Thyroid gland (tissue), 4 donors: ENCODE measurements at regions not wholly inside any gene's neighbourhood (a gene's known extent, or its start where the extent isn't known, plus 50 kb on each side); places are given as distances from the start of the nearest gene placed in this dataset.

ENCODE experiments used
- POLR2A ChIP-seq, 2 donors: fragments of 450-650 bp; IDR thresholded peaks; one replicate each; pipeline ENCODE4 v1.6.1; 2017; ENCODE audit warnings: antibody characterized with exemption in 2 of 2, mild to moderate bottlenecking in 2 of 2, moderate library complexity in 1 of 2
- TF ChIP-seq, protein P1 (sequence below), 6 experiments: fragments of 200-600 bp in 3 of 6; fragments of 450-650 bp in 3 of 6; sonication (generic) in 3 of 6; IDR thresholded peaks; one replicate each; pipeline ENCODE4 v1.5.1; 2016 to 2019; ENCODE audit warnings: antibody characterized with exemption in 6 of 6, mild to moderate bottlenecking in 2 of 6, inconsistent platforms in 1 of 6, moderate library complexity in 1 of 6

DNA sequence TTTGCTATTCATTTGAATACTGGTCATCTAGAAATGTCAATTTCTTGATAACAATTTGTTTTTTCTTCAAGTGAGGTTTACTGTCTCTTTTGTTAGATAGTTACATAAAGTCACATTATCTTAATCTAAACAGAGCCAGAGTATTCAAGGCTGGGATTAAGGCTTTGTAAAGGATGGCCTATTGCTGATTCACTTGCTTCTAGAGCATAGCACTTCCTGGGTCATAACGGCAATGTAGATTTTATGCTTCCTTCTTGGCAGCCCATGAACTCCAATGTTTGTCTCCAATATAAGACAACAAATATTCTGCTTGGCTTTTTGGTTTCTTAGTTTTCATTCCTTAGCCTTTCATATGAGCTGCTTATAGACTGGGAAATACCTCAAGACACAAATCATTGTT lies 2007.9 kb upstream of the CDH6 start:
- TF ChIP-seq, protein P1, sequence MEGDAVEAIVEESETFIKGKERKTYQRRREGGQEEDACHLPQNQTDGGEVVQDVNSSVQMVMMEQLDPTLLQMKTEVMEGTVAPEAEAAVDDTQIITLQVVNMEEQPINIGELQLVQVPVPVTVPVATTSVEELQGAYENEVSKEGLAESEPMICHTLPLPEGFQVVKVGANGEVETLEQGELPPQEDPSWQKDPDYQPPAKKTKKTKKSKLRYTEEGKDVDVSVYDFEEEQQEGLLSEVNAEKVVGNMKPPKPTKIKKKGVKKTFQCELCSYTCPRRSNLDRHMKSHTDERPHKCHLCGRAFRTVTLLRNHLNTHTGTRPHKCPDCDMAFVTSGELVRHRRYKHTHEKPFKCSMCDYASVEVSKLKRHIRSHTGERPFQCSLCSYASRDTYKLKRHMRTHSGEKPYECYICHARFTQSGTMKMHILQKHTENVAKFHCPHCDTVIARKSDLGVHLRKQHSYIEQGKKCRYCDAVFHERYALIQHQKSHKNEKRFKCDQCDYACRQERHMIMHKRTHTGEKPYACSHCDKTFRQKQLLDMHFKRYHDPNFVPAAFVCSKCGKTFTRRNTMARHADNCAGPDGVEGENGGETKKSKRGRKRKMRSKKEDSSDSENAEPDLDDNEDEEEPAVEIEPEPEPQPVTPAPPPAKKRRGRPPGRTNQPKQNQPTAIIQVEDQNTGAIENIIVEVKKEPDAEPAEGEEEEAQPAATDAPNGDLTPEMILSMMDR (IDR thresholded peaks at IDR 0.05), result no peak
- no peak for TF ChIP-seq POLR2A (IDR thresholded peaks at IDR 0.05)
